Erythroblast (primary cell): ENCODE measurements at regions not wholly inside any gene's neighbourhood (a gene's known extent, or its start where the extent isn't known, plus 50 kb on each side); places are given as distances from the start of the nearest gene placed in this dataset.

Source experiments
- GATA1 ChIP-seq: IDR thresholded peaks from 2 replicates; pipeline ENCODE4 v1.6.1; 2011; ENCODE audit warnings: low read depth, mild to moderate bottlenecking, control low read depth, low read length, moderate library complexity
- POLR2A ChIP-seq: IDR thresholded peaks from 2 replicates; pipeline ENCODE4 v1.6.1; 2011; ENCODE audit warnings: mild to moderate bottlenecking, low read length

- TF ChIP-seq POLR2A: no peak
- no peak for TF ChIP-seq GATA1
Measured at GRCh38 chr10:120052964-120053702, 160.6 kb downstream of the SEC23IP start.
